Prostate gland (tissue), 2 donors: ENCODE measurements at regions not wholly inside any gene's neighbourhood (a gene's known extent, or its start where the extent isn't known, plus 50 kb on each side); places are given as distances from the start of the nearest gene placed in this dataset.

Experiments used
- CTCF ChIP-seq, 4 experiments: fragments of 200-600 bp in 2 of 4; fragments of 450-650 bp in 2 of 4; sonication (generic) in 2 of 4; IDR thresholded peaks; 1 replicate in 3 of 4; 2 replicates in 1 of 4; pipeline ENCODE4 v1.5.1; 2016 to 2019; ENCODE audit warnings: antibody characterized with exemption in 4 of 4, mild to moderate bottlenecking in 2 of 4, moderate library complexity in 2 of 4
- POLR2A ChIP-seq: fragments of 450-650 bp; IDR thresholded peaks from one replicate; pipeline ENCODE4 v1.6.1; 2016; ENCODE audit warnings: antibody characterized with exemption, mild to moderate bottlenecking
- POLR2AphosphoS5 ChIP-seq: sonication (generic); formaldehyde crosslinking; IDR thresholded peaks from one replicate; pipeline ENCODE4 v1.6.1; 2017; ENCODE audit warnings: antibody characterized with exemption

DNA sequence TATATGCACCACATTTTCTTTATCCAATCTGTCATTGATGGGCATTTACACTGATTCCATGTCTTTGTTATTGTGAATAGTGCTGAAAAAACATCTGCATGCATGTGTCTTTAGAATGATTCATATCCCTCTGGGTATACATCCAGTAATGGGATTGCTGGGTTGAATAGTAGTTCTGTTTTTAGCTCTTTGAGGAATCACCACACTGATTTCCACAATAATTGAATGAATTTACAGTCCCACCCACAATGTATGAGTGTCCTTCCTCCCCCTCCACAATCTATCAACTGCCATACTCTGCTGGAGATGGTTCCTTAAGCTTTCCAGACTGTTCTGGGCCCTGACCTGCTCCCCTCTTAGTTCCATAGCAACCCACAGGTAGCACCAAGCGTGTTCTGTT, 667.0 kb downstream of the LIG4 start:
- TF ChIP-seq CTCF (IDR thresholded peaks at IDR 0.05), result no peak
- TF ChIP-seq POLR2A, result no peak
- no peak for TF ChIP-seq POLR2AphosphoS5
